ENCODE measurements at regions not wholly inside any gene's neighbourhood (a gene's known extent, or its start where the extent isn't known, plus 50 kb on each side); places are given as distances from the start of the nearest gene placed in this dataset.
"Not testable (repeated sequence)": the region's sequence is repeated elsewhere in the genome, so short reads cannot be mapped to it uniquely, and the experiment has no call there.

DNA sequence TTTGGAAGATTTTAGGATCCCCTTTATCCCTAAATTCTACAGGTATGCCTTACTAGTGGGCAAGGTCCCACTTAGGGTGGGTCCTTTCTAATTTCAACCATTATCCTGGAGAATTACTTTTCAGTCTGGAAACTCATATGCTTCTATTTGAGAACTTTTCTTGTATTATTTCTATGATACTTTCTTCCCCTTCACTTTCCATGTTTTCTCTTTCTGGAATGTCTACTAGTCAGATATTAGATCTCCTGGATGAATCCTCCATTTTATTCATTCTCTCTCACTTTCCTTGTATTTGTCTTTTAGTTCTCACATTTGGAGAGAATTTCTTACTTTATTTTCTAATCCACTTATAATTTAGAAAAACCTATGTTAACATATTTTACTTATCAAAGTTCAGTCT is 83.9 kb upstream of the SIPA1L2 start:
- no peak for DNase-seq

GRCh38 chr1:232715154-232715553 is 85.2 kb upstream of the SIPA1L2 start:
- DNase-seq: no peak

GRCh38 chr1:232717911-232718310 is 87.3 kb upstream of the MAP10 start:
- DNase-seq: not testable (repeated sequence)

GRCh38 chr1:232718928-232719927 is 86.0 kb upstream of the MAP10 start:
- no peak for DNase-seq

DNA sequence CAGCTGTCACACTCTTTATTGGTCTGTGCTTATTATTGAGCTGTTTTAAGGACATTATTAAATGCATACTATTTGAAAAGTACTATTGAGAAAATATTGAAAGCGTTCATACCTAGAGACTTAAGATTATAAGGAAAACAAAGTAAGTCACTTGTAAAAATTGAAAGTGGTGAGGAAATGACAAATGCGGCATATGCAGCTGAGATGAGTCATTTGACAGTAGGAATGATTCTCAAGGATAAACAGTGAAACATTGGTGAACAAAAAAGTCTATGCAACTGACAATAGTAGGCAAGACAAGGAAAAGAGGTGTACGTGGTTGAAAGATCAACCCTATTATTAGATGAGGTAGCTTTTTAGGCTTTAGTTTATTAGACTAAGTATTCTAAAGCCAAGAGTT is 82.6 kb upstream of the MAP10 start:
- DNase-seq: no peak

GRCh38 chr1:232725305-232726047 is 79.7 kb upstream of the MAP10 start:
- no peak for DNase-seq

GRCh38 chr1:232726048-232726779 is 79.0 kb upstream of the MAP10 start:
- no peak for DNase-seq

DNA sequence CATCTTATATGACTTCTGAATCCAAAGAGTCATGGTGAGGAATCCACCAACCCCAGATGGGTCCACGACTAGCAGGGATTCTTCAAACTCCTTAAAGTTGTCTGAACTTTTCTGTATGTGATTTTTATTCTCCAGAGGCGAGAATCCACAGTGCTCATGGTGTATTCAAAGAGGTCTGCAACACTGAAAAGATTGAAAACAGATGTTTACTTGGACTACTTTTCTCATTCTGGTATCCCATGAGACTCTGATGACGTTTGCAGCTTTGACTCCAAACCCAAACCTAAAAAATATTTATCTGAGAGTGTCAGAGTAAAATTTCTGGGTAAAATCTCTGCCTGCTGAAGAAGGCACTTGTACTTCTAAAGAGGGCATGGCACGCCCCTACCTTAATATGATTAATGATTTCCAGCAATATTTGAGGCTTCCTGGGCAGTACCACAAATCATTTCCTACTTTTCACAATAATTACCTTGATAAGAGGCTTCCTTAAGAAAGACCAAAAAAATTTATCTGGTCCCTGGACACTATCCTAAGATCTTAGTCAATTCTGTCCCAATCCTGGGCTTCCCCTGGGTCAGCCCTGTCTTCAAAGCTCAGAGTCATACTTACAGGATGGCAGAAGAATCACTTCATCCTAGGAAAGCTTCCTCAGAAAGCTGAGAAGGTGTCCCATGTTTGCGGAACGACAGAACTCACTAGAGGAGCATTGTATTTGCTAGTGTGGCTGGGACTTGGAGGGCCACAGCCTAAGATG is 76.5 kb upstream of the MAP10 start:
- no peak for DNase-seq

GRCh38 chr1:232732344-232732910 is 72.8 kb upstream of the MAP10 start:
- DNase-seq: no peak

DNA sequence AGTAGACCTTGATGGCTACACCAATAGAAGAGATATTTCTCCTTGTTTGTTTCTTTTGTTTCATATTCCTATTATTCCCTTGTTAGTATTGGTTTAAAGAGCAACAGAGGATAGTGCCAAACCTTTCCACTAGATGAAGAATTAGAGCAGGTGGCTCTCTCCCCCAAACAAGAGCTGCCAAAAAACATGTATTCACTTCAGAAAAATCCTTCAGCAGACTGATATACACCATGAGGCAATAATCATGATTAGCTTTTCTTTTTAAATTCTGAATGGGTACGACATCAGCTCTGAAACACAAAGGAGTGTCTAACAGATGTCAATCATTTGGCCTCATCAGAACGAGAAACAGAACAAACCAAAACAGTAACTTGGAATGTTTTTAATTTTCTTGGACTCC is 67.3 kb upstream of the MAP10 start:
- no peak for DNase-seq

DNA sequence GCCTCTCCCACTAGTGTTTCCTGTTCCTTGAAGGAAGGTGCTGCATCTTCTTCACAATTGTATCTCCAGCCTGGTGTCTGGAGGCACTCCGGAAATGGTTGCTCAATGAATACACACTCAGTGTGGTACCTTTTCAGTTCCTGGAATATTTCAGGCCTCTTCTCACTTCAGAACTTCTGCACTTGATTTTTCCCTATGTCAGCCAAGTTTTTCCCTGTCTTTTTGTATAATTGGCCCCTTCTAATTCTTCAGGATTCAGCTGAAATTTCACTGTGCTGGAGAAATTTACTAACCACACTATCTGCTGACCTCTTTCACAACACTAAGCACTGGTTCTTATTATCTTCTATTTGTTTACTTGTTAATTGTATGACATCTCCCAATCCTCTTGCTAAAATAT is 61.2 kb upstream of the MAP10 start:
- no peak for DNase-seq

DNA sequence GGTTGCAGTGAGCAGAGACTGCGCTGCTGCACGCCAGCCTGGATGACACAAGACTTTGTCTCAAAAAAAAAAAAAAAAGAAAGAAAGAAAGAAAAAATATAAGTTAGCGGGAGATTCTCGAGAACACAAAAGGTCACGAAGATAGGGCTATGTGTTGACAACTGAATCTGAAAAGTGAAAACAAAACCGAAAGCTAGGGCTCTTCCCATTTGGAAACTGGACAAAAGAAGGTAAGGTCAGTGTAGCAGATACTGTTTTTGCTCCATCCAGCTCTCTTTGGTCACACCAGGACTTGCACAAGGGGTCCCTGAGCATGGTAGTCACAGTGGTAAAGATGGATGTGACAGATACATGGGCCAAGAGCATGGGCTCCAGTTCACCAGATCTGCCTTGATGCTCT is 60.4 kb upstream of the MAP10 start:
- no peak for DNase-seq

DNA sequence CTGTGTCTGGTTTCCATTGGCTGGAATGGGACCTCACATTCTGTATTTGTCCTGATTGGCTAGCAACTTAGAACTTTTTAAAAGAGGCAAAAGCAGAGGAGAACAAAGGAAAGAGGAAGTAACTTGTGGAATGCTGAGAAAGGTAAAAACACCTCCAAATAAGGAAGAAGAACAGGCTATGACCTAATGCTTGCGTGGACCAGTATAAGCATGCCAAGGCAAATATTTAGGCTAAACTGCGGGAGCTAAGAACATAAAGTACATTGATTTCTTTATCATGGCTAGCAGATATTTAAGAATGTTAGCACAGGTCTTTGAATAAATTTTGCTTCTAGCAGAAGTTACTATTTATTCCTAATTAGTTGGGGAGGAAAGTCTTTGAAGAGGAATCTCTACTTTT is 59.5 kb upstream of the MAP10 start:
- DNase-seq: not testable (repeated sequence)

DNA sequence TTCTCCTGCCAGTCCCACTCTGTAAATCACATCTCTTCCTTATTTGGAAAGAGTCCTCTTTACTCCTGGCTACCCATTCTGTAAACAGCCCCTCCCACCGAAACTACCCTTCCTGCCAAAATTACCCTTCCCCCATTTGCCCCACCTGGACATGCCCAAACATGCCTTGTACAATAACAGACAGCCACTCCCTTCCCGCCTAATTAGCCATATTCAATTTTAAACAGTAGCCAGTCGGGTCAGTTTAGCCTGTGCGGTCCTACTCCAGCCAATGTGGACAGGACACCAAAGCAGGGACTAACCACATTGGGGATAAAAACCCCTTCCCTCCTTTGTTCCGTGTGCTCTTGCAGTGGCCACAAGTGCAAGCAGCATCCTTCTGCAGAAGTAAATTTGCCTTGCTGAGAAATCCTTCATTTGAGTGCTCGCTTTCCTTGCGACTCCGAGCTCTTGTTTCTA is 56.3 kb upstream of the MAP10 start:
- DNase-seq: no peak

GRCh38 chr1:232751393-232752140 is 53.6 kb upstream of the MAP10 start:
- DNase-seq: no peak

DNA sequence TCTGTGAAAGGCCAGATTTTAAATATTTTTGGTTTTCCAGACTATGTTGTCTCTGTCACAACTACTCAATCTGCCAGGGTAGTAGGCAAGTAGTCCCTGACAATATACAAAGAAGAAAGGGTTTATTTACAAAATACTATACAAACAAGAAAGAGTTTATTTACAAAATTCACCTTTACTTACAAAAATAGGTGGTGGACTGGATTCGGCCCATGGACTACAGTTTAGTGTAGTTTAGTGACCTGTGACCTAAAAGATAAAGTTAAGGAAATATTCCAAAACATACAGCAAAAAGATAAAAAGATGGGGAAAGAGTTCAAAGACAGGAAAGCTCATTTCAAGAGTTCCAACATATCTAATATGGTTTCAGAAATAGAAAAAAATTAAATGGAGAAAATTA is 52.9 kb upstream of the MAP10 start:
- no peak for DNase-seq

DNA sequence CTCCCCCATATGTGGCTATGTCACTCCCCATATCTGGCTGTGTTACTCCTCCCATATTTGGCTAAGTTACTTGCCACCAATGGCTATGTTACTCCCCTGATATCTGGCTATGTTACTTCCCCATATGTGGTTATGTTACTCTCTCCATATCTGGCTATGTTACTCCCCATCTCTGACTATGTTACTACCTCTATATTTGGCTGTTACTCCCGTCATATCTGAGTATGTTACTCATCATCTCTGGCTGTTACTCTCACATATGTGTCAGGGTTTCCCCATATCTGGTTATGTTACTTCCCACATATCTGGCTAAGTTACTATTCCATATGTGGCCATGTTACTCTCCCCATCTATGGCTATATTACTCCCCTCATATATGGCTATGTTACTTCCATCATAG is 50.3 kb upstream of the MAP10 start:
- DNase-seq: no peak

Data from anterior cingulate cortex (tissue), 58 donors.